NCI-H2196 (cell line): ENCODE measurements at regions not wholly inside any gene's neighbourhood (a gene's known extent, or its start where the extent isn't known, plus 50 kb on each side); places are given as distances from the start of the nearest gene placed in this dataset.

ENCODE experiments used
- DNase-seq: peaks from one replicate; lab custom pipeline; 2025; ENCODE audit not compliant: unreplicated experiment; lab: John Stamatoyannopoulos, UW

DNA sequence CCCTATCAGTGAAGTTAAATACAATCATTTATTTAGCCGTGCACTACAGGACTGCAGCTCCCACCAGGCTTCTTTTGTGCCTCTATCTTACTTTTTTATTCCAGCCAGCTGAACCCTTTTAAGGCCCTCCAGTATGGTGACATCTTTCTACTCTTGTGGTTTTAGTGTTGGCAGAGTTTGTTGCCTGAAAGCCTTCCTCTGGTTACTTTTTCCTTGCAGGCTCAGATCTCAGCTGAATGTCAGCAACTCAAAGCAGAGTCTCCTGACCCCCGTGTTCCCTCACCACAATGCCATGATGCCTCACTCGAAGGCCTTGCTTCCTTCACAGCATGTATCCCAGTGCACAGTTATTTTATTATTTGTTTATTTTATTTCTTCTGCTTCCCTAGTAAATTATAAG, 818.9 kb upstream of the LCORL start:
- no peak for DNase-seq

DNA sequence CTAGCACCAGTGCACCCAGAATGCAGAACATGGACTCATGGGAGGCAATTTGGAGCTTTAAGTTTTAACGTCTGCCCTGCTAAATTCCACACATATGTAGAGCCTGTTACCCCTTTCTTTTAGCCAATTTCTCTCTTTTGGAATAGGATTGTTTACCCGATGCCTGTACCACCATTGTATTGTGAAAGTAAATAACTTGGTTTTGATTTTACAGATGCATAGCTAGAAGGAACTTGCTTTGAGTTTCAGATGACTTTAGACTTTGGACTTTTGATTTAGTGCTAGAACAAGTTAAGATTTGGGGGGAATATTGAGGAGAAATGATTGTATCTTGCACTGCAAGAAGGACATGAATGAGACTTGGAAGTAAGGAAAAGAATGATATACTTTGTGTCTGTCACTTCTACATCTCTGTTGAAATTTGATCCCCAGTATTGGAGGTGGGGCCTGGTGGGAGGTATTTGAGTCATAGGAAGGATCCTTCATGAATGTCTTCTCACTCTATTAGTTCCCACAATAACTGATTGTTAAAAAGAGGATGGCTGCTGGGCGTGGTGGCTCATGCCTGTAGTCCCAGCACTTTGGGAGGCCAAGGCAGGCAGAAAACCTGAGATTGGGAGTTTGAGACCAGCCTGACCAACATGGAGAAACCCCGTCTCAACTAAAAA, 794.8 kb upstream of the LCORL start:
- DNase-seq, result no peak

DNA sequence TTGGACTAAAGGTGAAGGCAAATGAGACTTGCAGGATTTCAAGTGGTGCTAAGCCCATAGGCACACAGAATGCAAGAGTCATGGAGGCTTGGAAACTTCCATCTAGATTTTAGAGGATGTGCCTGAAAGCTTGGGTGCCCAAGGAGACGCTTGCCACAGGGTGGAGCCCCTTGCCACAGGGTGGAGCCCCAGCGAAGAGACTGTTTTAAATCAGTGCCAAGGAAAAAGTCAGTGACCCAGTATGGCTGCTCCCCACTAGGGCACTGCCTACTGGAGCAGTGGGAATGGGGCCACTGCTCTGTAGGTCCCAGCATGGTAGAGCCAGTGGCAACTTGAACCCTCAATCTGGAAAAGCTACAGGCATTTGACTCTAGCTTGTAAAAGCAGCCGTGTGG, 794.2 kb upstream of the LCORL start:
- no peak for DNase-seq

DNA sequence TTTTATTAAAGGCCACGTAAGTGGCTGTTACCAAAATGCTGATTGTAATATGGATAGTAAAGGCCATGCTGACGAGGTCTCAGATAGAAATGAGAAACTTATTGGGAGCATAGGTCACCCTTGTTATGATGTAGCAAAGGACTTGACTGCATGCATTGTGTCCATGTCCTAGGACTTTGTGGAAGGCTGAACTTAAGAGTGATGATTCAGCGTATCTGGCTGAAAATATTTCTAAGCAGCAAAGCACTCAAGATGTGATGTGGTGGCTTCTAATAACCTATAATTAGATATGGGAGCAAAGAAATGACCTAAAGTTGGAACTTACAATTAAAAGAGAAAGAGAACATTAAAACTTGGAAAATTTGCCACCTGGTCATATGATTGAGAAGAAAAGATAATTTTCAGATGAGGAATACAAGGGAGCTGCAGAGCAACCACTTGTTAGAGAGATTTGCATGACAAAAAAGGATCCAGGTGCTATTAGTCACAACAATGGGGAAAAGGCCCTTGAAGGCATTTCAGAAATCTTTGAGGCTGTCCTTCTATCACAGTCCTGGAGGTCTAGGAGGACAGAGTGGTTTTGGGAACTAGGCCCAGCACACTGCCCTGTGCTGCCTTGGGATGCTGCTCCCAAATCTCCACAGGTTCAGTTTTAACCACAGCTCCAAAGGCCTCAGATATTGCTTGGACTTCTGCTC, 793.7 kb upstream of the LCORL start:
- DNase-seq, result no peak

DNA sequence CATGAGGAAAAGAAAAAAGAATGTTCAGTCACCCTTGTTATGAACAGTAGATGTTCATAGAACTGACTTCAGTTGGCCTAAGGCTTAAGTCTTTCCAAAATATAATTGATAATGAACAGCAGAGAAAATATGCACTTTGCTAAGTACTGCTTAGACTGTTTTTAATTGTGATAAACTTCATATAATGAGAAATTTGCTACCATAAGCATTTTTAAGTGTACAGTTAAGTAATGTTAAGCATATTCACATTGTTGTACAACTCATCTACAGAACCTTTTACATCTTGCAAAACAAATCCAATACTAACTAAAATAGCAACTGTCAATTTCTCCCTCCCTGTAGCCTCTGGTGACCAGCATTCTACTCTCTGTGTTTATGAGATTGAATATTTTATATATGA, 792.2 kb upstream of the LCORL start:
- no peak for DNase-seq

DNA sequence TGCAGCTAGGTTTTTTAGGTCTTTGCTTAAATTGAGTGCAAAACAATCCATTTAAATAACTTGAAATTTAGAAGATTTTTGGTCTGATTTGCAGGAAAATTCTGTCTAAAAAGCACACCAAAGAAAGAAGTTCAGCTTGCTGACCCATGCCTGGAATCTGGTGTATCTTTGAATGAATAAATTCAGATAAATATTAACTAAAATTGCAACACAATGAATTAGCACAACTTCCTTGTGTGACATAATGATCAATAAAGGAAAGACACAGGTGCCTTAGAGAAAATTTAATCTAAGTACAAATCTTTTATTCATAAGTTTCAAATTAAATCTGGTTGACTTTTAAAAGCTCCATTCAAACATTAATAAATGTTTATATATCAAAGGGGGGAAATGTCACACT, 791.5 kb upstream of the LCORL start:
- no peak for DNase-seq

DNA sequence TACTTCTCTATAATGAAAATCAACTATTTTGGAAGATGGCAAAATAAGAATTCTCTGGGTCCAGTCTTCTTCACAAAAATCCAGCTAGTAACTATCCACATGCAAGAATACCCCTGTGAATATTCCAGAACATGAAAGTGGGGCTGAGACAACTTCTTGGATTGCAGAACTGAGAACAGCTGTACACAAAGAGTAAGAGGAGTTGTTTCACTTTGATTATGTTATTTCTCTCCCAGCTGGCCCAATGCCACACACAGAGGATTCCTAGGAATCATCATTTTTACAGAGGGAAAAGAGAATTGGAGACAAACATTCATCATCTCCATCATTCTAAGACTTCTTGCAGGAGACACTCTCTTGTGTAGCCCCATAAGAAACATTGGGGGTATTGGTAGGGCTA, 782.2 kb upstream of the LCORL start:
- DNase-seq, result no peak

DNA sequence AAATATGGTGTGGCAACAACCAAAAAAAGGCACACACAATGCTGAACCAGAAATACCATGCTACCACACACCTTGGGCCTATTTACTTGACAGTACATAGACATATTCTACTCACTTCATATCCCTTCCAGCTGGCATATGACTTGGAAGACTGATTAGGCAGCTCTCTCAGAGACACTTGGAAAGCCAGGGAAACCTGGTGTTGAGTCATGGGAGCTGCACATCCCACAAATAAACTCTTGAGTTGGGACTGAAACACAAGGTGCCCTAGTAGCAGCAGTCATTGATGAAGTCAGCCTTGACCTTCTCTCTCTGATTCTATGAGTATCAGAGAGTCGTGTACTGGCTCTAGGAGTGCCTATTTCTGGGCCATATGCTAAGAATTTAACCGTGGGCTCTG, 776.6 kb upstream of the LCORL start:
- DNase-seq, result no peak

DNA sequence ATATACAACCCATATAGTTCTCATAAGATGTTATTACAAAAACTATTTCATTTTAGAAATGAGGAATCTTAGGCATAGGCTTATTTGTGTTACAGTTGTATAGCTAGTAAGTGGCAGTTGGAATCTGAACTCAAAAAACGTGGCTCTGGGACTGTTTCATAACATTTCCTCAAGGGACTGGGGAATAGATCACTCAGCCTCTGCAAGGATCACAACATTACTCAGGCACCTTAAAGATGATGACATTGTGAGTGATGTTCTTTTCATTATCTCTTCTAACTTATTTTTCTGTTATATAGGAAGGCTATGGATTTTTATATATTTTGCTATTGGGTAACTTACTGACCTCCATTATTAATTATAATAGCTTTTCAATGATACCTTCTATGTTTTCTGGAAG, 774.2 kb upstream of the LCORL start:
- DNase-seq, result no peak

DNA sequence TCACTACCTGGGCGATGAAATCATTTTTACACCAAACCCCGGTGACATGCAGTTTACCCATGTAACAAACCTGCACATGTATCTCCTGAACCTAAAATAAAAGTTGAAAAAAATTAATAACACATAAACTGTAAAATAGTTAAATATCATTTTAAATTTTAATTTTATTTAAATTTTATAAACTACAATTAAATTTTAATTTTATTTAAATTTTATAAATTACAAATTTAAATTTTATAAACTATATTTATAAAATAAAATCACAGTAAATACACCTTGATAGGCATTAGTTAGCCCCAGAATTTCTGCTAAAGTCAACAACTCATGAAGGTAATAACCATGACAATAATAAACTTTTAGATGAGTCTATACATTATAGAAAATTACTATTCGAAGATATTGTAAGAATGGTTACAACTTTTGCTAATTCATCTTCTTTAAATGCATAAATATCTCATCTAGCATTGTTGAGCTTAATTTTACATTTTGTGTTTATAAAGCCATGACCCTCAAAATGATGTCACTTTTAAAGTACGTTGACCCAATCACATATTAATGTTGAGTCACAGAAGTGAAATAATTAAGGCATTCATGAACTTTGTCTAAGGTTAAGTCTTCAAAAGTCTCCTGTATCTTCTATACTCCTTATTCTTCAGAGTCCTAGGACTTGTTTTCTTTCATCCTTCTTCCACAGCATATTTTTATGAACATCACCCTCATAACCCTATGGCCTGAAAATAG, 755.8 kb upstream of the LCORL start:
- DNase-seq, result no peak

DNA sequence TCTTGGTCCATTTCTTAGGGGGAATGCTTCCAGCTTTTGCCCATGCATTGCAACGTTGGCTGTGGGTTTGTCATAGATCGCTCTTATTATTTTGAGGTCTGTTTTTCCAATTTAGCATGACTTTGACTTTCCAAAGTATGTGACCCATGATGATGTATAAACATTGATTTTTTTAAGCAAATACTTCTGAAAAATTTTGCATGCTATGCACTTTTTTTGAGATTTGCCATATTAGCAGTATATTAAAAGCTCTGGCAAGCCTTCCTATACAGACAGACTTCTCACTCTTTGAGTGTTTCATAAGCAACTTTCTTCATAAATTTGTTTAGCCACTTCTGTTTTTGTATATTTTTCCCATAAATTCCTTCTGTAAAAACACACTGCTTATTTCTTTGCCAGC, 746.4 kb upstream of the LCORL start:
- no peak for DNase-seq

DNA sequence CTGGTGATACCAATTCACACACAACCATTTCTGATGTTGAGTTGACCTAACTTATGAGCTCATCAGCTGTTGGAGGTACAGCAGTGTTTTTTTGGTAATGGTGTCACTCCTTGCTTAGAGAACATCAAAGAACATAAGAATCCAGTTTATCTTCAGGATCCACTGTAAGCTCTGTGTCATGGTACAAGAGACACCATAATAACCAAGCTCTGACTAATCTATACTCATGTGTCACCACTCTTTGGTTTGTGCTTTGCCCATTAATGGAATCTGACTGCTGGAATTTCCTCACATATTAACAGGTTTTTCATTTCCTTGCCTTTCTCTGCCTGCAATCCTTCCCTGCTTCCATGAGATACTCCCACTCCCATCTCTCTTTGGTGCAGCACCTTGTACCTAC, 735.1 kb upstream of the LCORL start:
- DNase-seq, result no peak

DNA sequence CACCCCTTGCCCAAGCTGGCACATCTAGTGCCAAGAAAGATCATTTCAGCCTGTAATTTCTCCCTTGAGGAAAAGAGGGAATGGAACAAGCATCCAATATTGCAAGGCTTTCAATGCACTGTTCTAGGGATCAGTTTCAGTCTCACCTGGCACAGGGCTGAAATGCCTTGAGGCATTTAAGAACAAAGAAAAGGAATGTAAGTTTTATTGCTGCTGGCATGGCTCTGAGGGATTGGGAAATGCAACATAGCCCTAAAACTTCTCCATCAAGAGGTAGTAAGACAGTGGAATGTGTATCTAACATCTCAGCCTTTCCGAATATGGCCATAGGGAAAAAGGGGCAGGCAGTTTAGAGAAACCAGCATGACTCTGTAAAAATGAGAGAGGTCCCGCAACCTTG, 732.6 kb upstream of the LCORL start:
- DNase-seq, result no peak

DNA sequence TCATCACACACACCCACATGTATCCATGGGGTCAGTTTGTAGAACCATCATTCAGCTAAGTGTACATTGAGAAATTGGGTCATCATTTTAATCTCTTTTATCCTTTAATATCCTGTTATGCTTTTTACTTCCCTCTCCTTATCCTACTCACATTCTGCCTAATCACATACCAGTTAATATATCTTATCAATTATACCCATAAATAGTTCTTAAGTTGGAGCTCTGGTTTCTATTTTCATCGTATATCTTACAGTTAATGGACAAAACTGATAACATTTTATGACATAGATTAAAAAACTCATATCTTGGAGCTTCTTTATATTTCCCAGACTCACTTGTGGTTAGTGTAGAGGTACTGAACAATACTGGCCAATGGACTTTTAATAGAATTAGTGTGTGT, 729.5 kb upstream of the LCORL start:
- no peak for DNase-seq

DNA sequence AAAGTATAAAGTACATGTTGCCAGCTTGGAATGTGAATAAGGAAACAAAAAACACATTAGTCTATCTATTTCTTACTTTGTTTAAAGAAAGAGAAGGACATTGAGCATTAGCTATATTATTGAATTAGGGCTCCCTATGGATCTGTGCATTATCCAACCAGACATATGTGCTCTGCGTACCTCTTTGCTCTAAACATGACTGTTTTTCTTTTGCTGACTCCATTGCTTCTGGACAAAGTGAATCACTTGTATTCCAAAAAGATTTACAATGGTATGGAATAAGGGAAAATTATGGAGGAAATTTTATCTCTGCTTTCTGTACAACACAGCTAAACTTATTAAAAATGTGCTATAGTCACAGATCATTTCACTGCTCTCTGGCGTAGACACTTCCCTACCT, 727.8 kb upstream of the LCORL start:
- DNase-seq, result no peak

DNA sequence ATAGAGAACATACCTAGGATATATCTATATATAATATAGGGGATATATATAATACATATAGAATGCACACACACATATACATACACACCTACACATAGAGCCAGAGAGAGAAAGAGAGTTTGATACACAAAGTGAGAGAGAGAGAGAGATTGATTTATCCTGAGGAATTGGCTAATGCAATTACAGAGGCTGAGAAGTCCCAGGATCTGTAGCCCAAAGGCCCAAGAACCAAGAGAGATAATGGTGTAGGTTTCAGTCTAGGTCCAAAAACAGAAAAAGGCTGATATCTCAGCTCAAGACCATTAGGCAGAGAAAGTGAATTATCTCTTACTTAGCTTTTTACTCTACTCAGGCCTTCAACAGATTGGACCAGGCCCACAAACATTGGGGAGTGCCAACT, 715.0 kb upstream of the LCORL start:
- DNase-seq, result no peak

DNA sequence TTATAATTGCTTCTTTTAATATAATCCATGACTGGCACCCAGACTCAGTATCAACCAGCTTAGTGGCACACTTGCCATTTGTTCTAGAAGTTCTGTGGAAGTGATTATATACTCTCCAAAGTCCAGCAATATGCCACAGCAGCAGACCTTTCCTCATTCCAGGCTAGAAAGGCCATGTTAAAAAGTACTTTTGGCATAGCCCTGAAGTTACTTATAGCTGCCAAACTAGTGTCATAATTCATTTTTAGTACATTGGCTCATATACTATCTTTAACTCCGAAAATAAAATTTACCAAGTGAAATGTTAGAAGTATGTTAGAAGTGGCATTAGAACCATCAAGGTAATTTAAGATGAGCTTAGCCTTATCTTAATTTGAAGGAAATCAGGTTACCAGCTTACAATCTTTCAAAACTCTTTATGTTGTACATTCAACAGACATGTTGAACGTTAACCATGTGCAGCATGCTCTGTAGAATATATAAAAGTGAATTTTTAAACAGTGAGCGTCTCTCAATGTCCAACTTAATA, 714.2 kb upstream of the LCORL start:
- no peak for DNase-seq

DNA sequence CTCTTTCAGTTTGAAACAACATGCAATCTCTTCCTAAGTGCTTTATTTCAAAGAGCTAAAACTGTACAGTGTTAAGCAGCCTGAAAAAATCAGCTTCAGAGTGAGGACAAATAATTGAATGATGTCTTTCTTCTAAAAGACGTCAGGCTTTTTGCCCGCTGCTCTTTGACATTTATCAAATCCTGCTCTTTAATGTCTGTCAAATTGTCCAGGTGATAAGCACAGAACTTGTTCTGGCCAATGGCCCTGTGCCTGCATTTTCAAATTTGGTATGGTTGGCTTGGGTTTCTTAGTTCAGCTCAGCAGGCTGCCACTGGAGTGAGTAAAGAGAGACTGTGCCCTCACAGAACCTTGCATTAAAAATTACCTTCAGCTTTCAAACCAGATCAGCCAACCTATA, 712.9 kb upstream of the LCORL start:
- DNase-seq, result no peak

DNA sequence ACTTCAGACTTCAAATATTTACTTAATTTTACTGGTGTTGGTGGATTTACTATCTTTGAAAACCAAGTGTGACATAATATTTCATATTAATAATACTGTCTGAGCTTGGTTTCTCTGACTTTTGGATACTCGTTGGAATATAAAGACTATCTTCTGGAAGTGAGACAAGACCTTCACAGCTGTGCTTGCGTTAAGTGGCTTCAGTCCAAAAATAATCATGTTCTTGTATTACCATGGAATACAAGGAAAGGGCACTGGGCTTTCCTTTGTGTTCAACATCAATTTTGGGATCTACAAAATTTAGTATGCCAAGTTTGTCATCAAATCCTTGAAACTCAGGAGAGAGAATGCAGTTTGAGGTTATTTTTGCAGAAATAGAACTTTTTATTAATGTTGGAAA, 712.4 kb upstream of the LCORL start:
- no peak for DNase-seq

DNA sequence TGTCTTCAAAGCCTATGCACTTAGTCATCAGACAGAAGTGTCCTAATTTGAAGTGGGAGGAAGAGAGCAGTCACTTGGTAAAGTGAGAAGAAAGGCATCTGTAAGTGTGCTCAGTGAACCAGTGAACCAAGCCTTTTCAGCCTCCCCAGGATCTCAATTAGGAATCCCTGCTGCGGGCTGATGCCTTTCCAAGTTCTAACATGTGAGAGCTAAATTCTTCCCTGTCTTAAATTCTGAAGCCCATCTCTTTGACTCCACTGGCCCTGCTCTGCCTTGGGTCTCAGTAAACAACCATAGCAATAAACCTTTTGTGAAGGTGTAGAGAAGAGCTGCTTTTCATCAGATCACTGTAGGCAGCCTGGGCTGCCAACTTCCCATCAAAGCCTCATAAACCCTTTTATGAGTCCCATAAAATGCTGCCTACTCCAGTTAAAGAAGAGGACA, 701.2 kb upstream of the LCORL start:
- DNase-seq, result no peak

DNA sequence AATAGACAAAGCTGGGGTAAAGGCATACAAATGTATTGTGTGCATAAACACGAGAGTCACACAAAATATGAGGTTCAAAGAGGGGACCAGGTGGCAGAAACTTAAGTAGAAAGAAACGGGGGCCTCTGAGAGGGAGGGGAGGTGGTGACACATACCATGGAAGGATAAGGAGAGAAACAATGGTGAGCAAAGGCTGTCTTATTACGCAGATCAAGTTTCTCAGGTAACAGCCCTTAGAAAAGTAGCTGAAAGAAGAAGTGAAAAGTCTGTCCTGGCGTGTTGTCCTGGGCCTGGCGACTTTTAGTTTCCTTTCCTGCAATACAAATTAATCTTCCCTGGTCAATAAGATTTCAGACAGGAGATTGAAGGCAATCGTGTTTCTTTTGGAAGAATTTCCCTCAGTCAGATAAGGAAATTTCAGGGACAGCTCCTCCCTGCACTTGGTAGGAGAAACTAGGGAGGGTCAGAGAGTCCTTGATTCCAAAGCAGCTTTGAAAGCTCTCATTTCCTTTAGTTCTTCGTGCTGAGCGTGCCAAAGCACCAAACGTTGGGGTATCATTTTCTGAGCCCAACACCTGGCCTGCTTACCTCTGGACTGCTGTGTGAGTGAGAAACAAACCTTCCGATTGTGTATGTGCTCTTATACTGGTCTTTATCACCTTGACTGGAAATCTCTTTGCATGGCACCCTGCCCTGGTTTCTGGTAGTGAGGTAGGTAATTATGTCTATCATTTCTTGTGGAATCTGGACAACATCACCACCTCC, 676.7 kb upstream of the LCORL start:
- DNase-seq, result no peak
